Mucosa of descending colon (tissue), 3 donors: ENCODE measurements at regions not wholly inside any gene's neighbourhood (a gene's known extent, or its start where the extent isn't known, plus 50 kb on each side); places are given as distances from the start of the nearest gene placed in this dataset.
"Not testable (repeated sequence)": the region's sequence is repeated elsewhere in the genome, so short reads cannot be mapped to it uniquely, and the experiment has no call there.

ENCODE experiments used
- ATAC-seq: fragments of 200-7000 bp; cut with Tn5 transposase; one replicate; pipeline ENCODE4 v1.9.1; 2020; ENCODE audit warnings: mild to moderate bottlenecking, moderate library complexity
- DNase-seq, 3 donors: peaks; one replicate each; pipeline ENCODE4 v3.0.0-alpha.2; 2020
- H3K36me3 ChIP-seq: fragments of 200-600 bp; one replicate; pipeline ENCODE4 v1.8.0; 2021; ENCODE audit warnings: low read depth, mild to moderate bottlenecking
- H3K4me1 ChIP-seq: fragments of 200-600 bp; one replicate; pipeline ENCODE4 v1.8.0; 2021; ENCODE audit warnings: low read depth, mild to moderate bottlenecking
- H3K4me3 ChIP-seq: fragments of 200-600 bp; one replicate; pipeline ENCODE4 v1.8.0; 2021; ENCODE audit warnings: mild to moderate bottlenecking
- H3K9me3 ChIP-seq: fragments of 200-600 bp; one replicate; pipeline ENCODE4 v1.8.0; 2021; ENCODE audit warnings: mild to moderate bottlenecking
- intact Hi-C, 2 donors: fragments of 100-400 bp; cut with DNase I in 1 of 2; cut with micrococcal nuclease in 1 of 2; formaldehyde crosslinking; loops; one replicate each; pipeline versions ENCODE4 v1.11.0 to v1.11.1; 2022; cut with DNase I, micrococcal nuclease
- TF ChIP-seq, protein P1 (sequence below): fragments of 200-600 bp; IDR thresholded peaks from one replicate; pipeline ENCODE4 v1.8.0; 2022; ENCODE audit warnings: antibody characterized with exemption, mild to moderate bottlenecking
- donor health status: DM: no; HTN: no; CAD: no; lungs with moderate emphysema.
- donor health status: DM: no; HTN: no; CAD: no.
- donor health status: DM: no; HTN: yes; CAD: no.

DNA sequence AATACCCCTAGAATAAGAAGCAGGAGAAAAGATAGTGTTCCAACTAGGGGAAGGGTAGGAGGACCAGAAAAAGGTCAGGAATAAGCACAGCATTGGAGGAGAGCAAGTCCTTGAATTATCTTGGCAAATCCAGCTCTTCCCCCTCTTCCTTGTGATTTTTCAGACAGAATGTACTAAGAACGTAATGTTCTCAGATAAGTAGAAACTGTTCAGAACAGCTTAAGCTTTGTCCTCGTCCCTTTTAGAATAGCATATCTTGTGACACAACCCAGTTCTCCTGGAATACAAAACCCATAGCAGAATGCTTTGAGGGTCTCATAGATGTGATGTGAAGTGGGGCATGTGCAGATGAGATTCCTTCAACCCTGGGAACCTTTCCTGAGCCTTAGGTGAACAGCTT is 97.4 kb downstream of the EMB start:
- Histone ChIP-seq H3K9me3 (peaks cover 3% of the 10 kb centered on the region), H3K36me3 (no peaks in the 10 kb centered on the region), H3K4me3 (no peak overlapping the region), H3K4me1 (no peaks in the 10 kb centered on the region)
- no peak for DNase-seq
- intact Hi-C loops: no loop called here
- TF ChIP-seq, protein P1, sequence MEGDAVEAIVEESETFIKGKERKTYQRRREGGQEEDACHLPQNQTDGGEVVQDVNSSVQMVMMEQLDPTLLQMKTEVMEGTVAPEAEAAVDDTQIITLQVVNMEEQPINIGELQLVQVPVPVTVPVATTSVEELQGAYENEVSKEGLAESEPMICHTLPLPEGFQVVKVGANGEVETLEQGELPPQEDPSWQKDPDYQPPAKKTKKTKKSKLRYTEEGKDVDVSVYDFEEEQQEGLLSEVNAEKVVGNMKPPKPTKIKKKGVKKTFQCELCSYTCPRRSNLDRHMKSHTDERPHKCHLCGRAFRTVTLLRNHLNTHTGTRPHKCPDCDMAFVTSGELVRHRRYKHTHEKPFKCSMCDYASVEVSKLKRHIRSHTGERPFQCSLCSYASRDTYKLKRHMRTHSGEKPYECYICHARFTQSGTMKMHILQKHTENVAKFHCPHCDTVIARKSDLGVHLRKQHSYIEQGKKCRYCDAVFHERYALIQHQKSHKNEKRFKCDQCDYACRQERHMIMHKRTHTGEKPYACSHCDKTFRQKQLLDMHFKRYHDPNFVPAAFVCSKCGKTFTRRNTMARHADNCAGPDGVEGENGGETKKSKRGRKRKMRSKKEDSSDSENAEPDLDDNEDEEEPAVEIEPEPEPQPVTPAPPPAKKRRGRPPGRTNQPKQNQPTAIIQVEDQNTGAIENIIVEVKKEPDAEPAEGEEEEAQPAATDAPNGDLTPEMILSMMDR: no peak
- ATAC-seq: no peak

DNA sequence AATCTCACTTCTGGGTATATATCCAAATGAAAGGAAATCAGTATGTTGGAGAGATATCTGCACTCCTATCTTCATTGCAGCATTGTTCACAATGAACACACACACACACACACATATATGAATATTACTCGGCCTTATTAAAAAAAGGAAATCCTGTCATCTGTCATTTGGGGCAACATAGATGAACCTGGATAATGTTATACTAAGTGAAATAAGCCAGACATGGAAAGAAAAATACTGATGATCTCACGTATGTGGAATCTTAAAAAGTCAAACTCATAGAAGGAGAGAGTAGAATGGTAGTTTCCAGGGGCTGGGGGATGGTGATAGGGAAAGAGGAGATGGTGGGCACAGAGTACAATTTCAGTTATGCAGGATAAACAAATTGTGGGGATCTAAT is 100.3 kb downstream of the EMB start:
- Histone ChIP-seq H3K4me1 (no peaks in the 10 kb centered on the region), H3K9me3 (no peaks in the 10 kb centered on the region), H3K36me3 (no peaks in the 10 kb centered on the region), H3K4me3 (no peak overlapping the region)
- TF ChIP-seq, protein P1: no peak
- DNase-seq: no peak
- intact Hi-C loops: no loop called here
- no peak for ATAC-seq

DNA sequence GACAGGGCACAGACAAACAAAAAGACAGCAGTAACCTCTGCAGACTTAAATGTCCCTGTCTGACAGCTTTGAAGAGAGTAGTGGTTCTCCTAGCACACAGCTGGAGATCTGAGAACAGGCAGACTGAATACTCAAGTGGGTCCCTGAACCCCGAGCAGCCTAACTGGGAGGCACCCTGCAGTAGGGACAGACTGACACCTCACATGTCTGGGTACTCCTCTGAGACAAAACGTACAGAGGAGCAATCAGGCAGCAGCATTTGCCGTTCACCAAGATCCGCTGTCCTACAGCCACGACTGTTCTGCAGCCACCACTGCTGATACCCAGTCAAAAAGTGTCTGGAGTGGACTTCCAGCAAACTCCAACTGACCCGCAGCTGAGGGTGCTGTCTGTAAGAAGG is 110.5 kb downstream of the EMB start:
- H3K9me3 ChIP-seq, DNase-seq, H3K4me3 ChIP-seq, intact Hi-C loops, ATAC-seq, H3K36me3 ChIP-seq, H3K4me1 ChIP-seq: not testable (repeated sequence)

DNA sequence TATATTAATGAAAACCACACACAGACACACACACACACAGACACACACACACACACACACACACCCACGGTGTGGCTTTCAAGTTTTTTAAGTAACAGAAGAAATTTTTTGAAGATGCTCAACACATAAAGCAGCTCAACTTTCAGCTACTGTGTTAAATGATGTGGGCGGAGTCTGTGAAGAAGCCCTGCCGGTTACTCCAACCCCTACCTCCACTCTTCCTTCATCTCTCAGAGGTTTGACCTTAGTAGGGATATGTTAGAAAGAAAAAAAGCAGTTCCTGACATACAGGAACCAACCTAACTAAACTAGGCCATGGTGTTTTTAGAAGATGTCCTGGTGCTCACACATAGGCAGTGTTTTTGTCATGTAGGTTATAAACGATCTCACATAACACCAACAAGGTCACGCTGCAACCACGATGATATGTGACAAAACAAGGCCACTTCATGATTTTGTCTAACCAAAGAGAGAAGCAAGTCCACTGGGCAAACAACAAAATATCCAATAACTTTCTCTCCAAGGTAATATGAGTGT is 112.8 kb downstream of the EMB start:
- ATAC-seq (no peak), DNase-seq (no peak)
- no peaks in the 10 kb centered on the region for H3K9me3 ChIP-seq
- intact Hi-C loops: no loop called here
- no peaks in the 10 kb centered on the region for H3K36me3 ChIP-seq
- TF ChIP-seq, protein P1: no peak
- no peaks in the 10 kb centered on the region for H3K4me1 ChIP-seq
- H3K4me3 ChIP-seq: no peak overlapping the region

DNA sequence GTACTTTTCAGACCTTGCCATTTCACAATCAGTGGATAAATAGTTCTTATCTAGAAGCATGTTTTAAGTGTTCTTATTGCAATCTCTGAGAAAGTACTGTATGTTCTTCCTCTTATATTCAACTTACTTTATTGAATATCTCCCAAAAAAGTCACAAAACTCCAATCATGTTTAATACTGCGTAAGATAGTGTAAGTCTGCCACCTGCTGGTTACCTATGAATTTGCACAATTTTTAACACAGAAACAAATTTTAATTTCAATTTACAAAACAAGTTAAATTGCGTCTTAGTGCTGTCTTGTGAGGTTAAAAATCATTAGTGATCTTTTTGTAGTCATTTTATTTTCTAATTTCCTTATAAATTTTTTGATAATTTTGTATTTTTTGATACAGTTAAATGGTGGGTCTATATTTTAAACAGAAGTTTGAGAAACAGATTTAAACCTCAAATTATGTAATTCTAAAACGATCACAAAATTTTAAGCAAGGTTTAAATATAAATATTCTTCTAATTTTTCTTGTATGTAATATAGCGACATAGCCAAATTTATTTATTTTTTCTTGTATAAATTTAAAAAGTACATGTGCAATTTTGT is 115.8 kb downstream of the EMB start:
- DNase-seq (peak in 1 of 3 donors; percentile 2), ATAC-seq (no peak)
- intact Hi-C loops: no loop called here
- TF ChIP-seq, protein P1: no peak
- Histone ChIP-seq H3K4me3 (no peak overlapping the region), H3K9me3 (no peaks in the 10 kb centered on the region), H3K4me1 (no peaks in the 10 kb centered on the region), H3K36me3 (no peaks in the 10 kb centered on the region)

DNA sequence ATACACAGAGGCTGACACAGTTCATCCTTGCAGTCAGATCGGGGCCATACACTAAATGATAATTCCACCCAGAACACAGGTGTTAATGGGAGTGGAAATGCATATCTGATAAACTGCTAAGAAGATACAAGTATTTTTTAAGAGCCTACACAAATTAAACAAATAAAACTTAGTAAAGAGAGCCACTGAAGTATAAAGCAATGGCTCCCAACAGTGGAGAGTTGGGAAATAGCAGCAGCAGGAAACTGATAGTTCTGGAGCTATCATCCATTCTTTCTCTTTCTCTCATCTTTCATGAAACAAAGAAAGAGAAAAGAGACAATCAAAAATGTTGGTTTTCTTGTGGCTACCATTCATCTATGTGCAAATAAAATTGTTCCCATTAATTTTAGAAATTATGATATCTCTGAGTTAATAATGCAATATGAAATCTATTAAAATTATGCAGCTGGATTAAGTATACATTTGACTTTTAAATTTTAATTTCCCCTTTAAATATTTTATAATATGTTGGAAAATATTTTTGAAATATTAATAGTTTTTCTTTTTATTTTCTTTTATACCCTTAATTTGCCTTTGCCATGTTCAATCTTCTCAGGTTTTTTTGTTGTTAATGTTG is 120.8 kb downstream of the EMB start:
- no peak for DNase-seq
- Histone ChIP-seq H3K4me3 (no peak overlapping the region), H3K36me3 (no peaks in the 10 kb centered on the region), H3K4me1 (no peaks in the 10 kb centered on the region), H3K9me3 (no peaks in the 10 kb centered on the region)
- TF ChIP-seq, protein P1: no peak
- intact Hi-C loops: no loop called here
- ATAC-seq: no peak
